ENCODE measurements at regions not wholly inside any gene's neighbourhood (a gene's known extent, or its start where the extent isn't known, plus 50 kb on each side); places are given as distances from the start of the nearest gene placed in this dataset.

DNA sequence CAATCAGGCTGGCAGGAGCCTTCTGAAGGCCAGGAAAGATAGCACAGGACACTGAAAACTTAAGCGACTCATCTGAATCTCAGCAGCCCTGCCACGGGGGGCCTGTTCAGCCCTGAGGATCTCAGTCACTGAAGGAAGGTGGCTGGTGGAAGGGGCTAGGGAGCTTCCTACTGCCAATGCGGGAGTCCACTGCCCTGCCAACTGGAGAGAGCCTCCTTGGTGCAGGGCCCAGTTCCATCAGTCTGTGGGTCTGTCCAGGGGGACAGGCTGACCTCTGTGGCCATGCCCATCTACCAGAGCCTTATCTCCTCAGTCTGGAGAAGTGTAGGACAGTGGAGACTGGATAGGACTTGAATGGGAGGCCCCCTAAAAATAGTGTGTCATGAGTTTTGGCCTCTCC is 1851.6 kb downstream of the TP53TG3F start (continued):
- TF ChIP-seq HOXA7 (CRISPR knock-in tag; IDR thresholded peaks at IDR 0.05; ENCODE audit: borderline replicate concordance) (no peak), KLF16 (tag by site-specific recombination; IDR thresholded peaks at IDR 0.05) (no peak), ZNF223 (tag by site-specific recombination; IDR thresholded peaks at IDR 0.05) (no peak), ZFP37 (tag by site-specific recombination; IDR thresholded peaks at IDR 0.05) (no peak), KLF8 (tag by site-specific recombination; IDR thresholded peaks at IDR 0.05) (no peak), ZNF830 (tag by site-specific recombination; IDR thresholded peaks at IDR 0.05; ENCODE audit: low read depth) (no peak), SP2 (tag by site-specific recombination; IDR thresholded peaks at IDR 0.05) (no peak), ZNF777 (tag by site-specific recombination; IDR thresholded peaks at IDR 0.05; ENCODE audit: borderline replicate concordance) (no peak), ZNF391 (tag by site-specific recombination; IDR thresholded peaks at IDR 0.05; ENCODE audit: borderline replicate concordance, low read depth) (no peak)

DNA sequence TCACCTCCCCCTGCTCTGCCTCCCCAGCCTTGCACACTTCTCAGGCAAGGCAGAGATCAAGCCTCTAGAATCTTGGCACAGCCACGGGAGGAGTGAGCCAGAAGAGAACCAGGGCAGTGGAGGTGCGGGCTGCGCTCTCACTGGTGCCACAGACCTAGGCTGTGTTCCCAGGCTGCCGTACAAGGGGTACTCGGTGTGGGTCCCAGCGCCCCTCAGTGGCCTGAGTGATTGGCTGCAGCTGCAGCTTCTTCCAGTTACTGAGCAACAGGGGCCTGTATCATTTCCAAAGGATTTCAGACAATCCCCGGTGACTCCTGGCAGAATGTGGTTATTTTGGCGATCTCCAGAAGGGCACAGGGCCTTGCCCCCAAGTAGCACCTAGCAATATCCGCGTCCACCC is 1852.1 kb downstream of the TP53TG3F start:
- ChIA-PET POLR2A (no interaction called here), CTCF (no interaction called here)
- no peak overlapping the region for H3K27ac ChIP-seq (ENCODE audit: extremely low read depth, low read depth, low read length)
- H3K9me3 ChIP-seq (ENCODE audit: control insufficient read depth, insufficient read depth, low read depth, low read length): no peaks in the 10 kb centered on the region
- H3K36me3 ChIP-seq (ENCODE audit: control insufficient read depth in 2 of 2, insufficient read depth in 1 of 2, low read length in 2 of 2): no peaks in the 10 kb centered on the region
- no peaks in the 10 kb centered on the region for H3K4me1 ChIP-seq (ENCODE audit: control insufficient read depth, insufficient read depth, low read length)
- no peak for TF ChIP-seq SETDB1 (IDR thresholded peaks at IDR 0.05; ENCODE audit: insufficient read length, low read length)
- no peak for TF ChIP-seq MEIS1 (CRISPR knock-in tag; IDR thresholded peaks at IDR 0.05; ENCODE audit: borderline replicate concordance)
- no peak for TF ChIP-seq ZNF302 (tag by site-specific recombination; IDR thresholded peaks at IDR 0.05; ENCODE audit: low read depth)
- no peak for TF ChIP-seq GLIS2 (tag by site-specific recombination; IDR thresholded peaks at IDR 0.05)
- no peak for TF ChIP-seq ZFP37 (tag by site-specific recombination; IDR thresholded peaks at IDR 0.05)
- no peak for TF ChIP-seq ZNF645 (tag by site-specific recombination; IDR thresholded peaks at IDR 0.05)
- no peak for TF ChIP-seq ZNF24 (tag by site-specific recombination; IDR thresholded peaks at IDR 0.05)
- TF ChIP-seq, protein P1, sequence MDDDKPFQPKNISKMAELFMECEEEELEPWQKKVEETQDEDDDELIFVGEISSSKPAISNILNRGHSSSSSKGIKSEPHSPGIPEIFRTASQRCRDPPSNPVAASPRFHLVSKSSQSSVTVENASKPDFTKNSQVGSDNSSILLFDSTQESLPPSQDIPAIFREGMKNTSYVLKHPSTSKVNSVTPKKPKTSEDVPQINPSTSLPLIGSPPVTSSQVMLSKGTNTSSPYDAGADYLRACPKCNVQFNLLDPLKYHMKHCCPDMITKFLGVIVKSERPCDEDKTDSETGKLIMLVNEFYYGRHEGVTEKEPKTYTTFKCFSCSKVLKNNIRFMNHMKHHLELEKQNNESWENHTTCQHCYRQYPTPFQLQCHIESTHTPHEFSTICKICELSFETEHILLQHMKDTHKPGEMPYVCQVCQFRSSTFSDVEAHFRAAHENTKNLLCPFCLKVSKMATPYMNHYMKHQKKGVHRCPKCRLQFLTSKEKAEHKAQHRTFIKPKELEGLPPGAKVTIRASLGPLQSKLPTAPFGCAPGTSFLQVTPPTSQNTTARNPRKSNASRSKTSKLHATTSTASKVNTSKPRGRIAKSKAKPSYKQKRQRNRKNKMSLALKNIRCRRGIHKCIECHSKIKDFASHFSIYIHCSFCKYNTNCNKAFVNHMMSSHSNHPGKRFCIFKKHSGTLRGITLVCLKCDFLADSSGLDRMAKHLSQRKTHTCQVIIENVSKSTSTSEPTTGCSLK (tag by site-specific recombination; IDR thresholded peaks at IDR 0.05): no peak
- no peak for TF ChIP-seq ZNF121 (tag by site-specific recombination; IDR thresholded peaks at IDR 0.05)
- TF ChIP-seq, protein P2, sequence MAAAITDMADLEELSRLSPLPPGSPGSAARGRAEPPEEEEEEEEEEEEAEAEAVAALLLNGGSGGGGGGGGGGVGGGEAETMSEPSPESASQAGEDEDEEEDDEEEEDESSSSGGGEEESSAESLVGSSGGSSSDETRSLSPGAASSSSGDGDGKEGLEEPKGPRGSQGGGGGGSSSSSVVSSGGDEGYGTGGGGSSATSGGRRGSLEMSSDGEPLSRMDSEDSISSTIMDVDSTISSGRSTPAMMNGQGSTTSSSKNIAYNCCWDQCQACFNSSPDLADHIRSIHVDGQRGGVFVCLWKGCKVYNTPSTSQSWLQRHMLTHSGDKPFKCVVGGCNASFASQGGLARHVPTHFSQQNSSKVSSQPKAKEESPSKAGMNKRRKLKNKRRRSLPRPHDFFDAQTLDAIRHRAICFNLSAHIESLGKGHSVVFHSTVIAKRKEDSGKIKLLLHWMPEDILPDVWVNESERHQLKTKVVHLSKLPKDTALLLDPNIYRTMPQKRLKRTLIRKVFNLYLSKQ (tag by site-specific recombination; IDR thresholded peaks at IDR 0.05; ENCODE audit: borderline replicate concordance): no peak
- TF ChIP-seq ZNF621 (tag by site-specific recombination; IDR thresholded peaks at IDR 0.05): no peak
- TF ChIP-seq, protein P3, sequence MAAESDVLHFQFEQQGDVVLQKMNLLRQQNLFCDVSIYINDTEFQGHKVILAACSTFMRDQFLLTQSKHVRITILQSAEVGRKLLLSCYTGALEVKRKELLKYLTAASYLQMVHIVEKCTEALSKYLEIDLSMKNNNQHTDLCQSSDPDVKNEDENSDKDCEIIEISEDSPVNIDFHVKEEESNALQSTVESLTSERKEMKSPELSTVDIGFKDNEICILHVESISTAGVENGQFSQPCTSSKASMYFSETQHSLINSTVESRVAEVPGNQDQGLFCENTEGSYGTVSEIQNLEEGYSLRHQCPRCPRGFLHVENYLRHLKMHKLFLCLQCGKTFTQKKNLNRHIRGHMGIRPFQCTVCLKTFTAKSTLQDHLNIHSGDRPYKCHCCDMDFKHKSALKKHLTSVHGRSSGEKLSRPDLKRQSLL (tag by site-specific recombination; IDR thresholded peaks at IDR 0.05): no peak
- no peak for TF ChIP-seq ZBTB21 (tag by site-specific recombination; IDR thresholded peaks at IDR 0.05)
- no peak overlapping the region for H3K4me3 ChIP-seq (ENCODE audit: low read depth, low read length)
